Small intestine (tissue), 7 donors: ENCODE measurements at regions not wholly inside any gene's neighbourhood (a gene's known extent, or its start where the extent isn't known, plus 50 kb on each side); places are given as distances from the start of the nearest gene placed in this dataset.
"Not testable (repeated sequence)": the region's sequence is repeated elsewhere in the genome, so short reads cannot be mapped to it uniquely, and the experiment has no call there.

Experiments used
- DNase-seq, 2 donors: peaks; one replicate each; pipeline versions ENCODE4 v3.0.0 to v3.0.0-alpha.2; 2013
- FAIRE-seq: peaks from 2 replicates; lab custom pipeline; 2012; peaks lifted over from hg19 to GRCh38; lab: Jason Lieb, UNC
- H3K27ac ChIP-seq, 3 donors: one replicate each; pipeline ENCODE4 v1.5.1; 2013; ENCODE audit warnings: low read length in 2 of 3, mild to moderate bottlenecking in 2 of 3, control low read depth in 1 of 3, inconsistent platforms in 1 of 3, low read depth in 1 of 3, moderate library complexity in 1 of 3
- H3K27me3 ChIP-seq, 3 donors: one replicate each; pipeline ENCODE4 v1.6.1; 2013; ENCODE audit warnings: low read length in 3 of 3, inconsistent platforms in 1 of 3; ENCODE audit not compliant: control insufficient read depth in 3 of 3, insufficient read depth in 3 of 3
- H3K36me3 ChIP-seq, 3 donors: one replicate each; pipeline ENCODE4 v1.6.1; 2013; ENCODE audit warnings: low read length in 3 of 3, inconsistent platforms in 1 of 3, low read depth in 1 of 3, mild to moderate bottlenecking in 1 of 3, moderate library complexity in 1 of 3; ENCODE audit not compliant: control insufficient read depth in 3 of 3, insufficient read depth in 2 of 3
- H3K4me1 ChIP-seq, 3 donors: one replicate each; pipeline ENCODE4 v1.6.1; 2013; ENCODE audit warnings: low read length in 2 of 3, inconsistent platforms in 1 of 3, low read depth in 1 of 3, mild to moderate bottlenecking in 1 of 3, moderate library complexity in 1 of 3; ENCODE audit not compliant: control insufficient read depth in 3 of 3, insufficient read depth in 2 of 3
- H3K4me3 ChIP-seq, 3 donors: one replicate each; pipeline ENCODE4 v1.5.1; 2013; ENCODE audit warnings: low read length in 3 of 3, control low read depth in 1 of 3, inconsistent platforms in 1 of 3, low read depth in 1 of 3, mild to moderate bottlenecking in 1 of 3, moderate library complexity in 1 of 3
- H3K9me3 ChIP-seq, 2 donors: one replicate each; pipeline ENCODE4 v1.6.1; 2013; ENCODE audit warnings: low read depth in 1 of 2, low read length in 1 of 2; ENCODE audit not compliant: control insufficient read depth in 2 of 2, insufficient read depth in 1 of 2
- WGBS, 3 donors: extraction: QIAGEN DNeasy Blood & Tissue Kit; methylation state at CpG; one replicate each; pipeline ENCODE4 v1.1.7; 2013; 5-methylcytosine and 5-hydroxymethylcytosine counted together
- donor health status: healthy with polysubstance abuse.
- donor health status: control.
- donor health status: control.
- donor health status: Bipolar disorder and iron deficiency.
- donor health status: healthy.

- Histone ChIP-seq H3K27me3 (peaks cover 0 to 8% (median 0%) of the 10 kb centered on the region in 3 donors), H3K9me3 (no peaks in the 10 kb centered on the region), H3K4me1 (peaks cover 0 to 2% (median 0%) of the 10 kb centered on the region in 3 donors), H3K27ac (peak overlapping the region in 2 of 3 donors; percentile 4 to 71), H3K4me3 (peak overlapping the region in 1 of 3 donors; percentile 26), H3K36me3 (no peaks in the 10 kb centered on the region)
- WGBS, 3 donors: 24 to 46% (median 32%) methylated on average over 4 of the region's 4 CpGs
- no peak for FAIRE-seq
- no peak for DNase-seq
Measured at GRCh38 chr6:118705544-118706491, 54.4 kb upstream of the CEP85L start.

DNA sequence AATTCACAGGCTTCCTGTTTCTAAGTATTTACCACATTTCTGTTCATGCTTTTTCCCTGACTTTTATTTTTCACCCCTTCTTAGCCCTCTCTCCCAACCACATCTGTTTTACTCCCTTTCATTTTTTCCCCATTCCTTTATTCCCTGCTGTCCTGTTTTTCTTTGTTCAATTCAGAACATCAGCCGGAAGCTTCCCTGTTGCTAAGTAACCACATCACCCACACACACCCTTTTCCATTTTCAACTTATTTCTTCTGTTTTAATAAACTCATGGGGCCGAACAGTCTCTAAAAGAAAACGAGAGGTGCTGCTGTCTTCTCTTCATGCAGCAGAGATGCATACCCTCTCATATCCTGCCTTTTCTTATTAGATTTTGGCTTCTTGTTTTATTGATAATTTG is 53.5 kb upstream of the CEP85L start:
- 59 to 75% (median 64%) methylated on average over 3 of the region's 3 CpGs for WGBS, 3 donors
- H3K36me3 ChIP-seq: no peaks in the 10 kb centered on the region
- no peak overlapping the region for H3K4me3 ChIP-seq
- FAIRE-seq: no peak
- peaks cover 0 to 8% (median 0%) of the 10 kb centered on the region in 3 donors for H3K27me3 ChIP-seq
- H3K9me3 ChIP-seq: no peaks in the 10 kb centered on the region
- H3K4me1 ChIP-seq: peaks cover 0 to 2% (median 0%) of the 10 kb centered on the region in 3 donors
- no peak overlapping the region for H3K27ac ChIP-seq
- DNase-seq: no peak

GRCh38 chr6:118701260-118701659 is 49.9 kb upstream of the CEP85L start:
- not testable (repeated sequence) for H3K27ac ChIP-seq, H3K4me3 ChIP-seq, FAIRE-seq, H3K27me3 ChIP-seq, H3K36me3 ChIP-seq, H3K9me3 ChIP-seq, H3K4me1 ChIP-seq, DNase-seq
- WGBS, 3 donors: 90 to 94% (median 93%) methylated on average over 3 of the region's 3 CpGs
